Endometrial microvascular endothelial cells (primary cell): ENCODE measurements at regions not wholly inside any gene's neighbourhood (a gene's known extent, or its start where the extent isn't known, plus 50 kb on each side); places are given as distances from the start of the nearest gene placed in this dataset.
"Not testable (repeated sequence)": the region's sequence is repeated elsewhere in the genome, so short reads cannot be mapped to it uniquely, and the experiment has no call there.

Experiments
- in situ Hi-C: cut with HindIII; loops from 2 replicates; pipeline ENCODE4 v1.10.0; 2017; ENCODE audit warnings: low sequenced_read_pairs, low pct_unique_long_range_greater_than_20kb; ENCODE audit errors: inconsistent ontology term

GRCh38 chr18:22493940-22494339 is 76.2 kb upstream of the CTAGE1 start:
- in situ Hi-C loops, result no loop called here

DNA sequence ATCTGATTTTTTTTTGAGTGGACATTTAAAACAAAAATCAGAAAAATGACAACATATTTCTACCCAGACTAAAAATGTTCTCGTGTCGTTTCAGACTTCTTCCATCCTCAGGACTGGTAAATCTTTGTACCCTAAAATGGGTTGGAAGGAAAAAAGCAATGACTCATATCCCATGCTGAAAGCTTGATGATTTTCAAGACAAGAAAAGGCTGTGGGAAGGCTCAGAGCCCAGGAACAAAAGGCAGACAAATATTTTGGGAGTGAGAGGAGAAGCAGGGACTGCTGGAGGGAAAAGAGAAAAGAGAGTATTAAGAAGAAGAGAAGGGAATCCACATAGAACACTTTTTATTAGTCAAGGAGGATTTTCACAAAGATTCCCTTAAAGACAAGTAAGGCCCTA is 77.1 kb upstream of the CTAGE1 start:
- in situ Hi-C loops, result no loop called here

- in situ Hi-C loops, result no loop called here
These were observed 81.7 kb upstream of the CTAGE1 start for GRCh38 chr18:22499421-22499820.

GRCh38 chr18:22503803-22504202 is 86.1 kb upstream of the CTAGE1 start:
- in situ Hi-C loops, result no loop called here

- in situ Hi-C loops, result no loop called here
These were observed 86.7 kb upstream of the CTAGE1 start for GRCh38 chr18:22504251-22505030.

DNA sequence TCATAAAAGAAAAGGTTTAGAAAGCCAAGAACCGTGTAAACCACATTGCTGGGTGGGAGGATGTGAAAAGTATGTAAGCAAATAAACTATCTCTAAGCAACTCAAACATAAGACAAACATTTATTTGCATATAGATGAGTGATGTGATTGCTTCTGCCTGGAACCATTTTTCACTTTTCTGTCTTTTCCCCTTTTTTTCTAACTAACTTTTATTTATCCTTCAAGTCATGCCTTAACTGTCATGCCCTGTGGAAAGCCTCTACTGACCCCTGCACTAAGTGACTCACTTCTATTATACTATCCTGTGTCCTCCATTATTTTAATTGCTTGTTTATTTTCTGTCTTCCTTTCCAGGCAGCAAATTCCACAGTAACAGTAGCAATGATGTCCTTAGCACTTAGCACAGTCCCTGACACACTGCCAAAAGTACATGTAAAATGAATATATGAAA is 87.5 kb upstream of the CTAGE1 start:
- in situ Hi-C loops, result no loop called here

DNA sequence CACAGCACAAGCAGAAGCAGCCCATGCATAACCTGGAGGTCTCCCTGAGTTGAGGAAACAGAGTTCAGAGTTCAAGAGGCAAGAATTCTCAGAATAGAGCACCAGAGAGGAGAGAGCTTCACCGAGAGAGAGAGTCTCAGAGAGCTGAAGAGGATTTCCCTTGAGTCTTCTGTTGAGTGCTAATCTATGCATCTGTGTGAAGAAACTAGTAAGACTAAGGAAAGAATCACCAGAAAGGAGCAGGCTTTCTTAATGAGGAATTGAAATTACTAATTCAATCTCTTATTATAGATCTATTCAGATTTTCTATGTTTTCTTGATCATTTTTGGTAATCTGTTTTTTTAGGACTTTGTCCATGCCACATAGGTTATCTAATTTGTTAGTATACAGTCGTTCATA is 89.3 kb upstream of the CTAGE1 start:
- in situ Hi-C loops, result no loop called here

GRCh38 chr18:22509423-22509822 is 91.7 kb upstream of the CTAGE1 start:
- in situ Hi-C loops, result no loop called here

DNA sequence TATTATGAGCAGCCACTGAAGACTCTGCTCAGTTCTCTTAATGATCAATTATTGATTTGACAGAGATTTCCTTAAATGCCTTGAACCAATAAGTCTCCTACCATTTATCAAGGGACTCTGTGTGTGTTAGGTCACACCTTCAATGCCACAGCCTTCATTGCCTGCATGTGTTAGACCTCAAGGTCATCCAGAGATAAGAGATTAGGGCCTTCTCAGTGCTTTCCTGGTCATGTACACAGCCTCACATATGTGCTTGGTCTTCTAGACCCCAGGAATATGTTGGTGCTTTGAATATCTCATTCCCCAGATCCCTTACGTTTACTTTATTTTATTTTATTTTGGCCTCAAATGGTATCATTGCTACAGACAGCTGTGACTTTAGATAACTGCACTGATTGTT is 93.0 kb upstream of the CTAGE1 start:
- in situ Hi-C loops, result no loop called here

DNA sequence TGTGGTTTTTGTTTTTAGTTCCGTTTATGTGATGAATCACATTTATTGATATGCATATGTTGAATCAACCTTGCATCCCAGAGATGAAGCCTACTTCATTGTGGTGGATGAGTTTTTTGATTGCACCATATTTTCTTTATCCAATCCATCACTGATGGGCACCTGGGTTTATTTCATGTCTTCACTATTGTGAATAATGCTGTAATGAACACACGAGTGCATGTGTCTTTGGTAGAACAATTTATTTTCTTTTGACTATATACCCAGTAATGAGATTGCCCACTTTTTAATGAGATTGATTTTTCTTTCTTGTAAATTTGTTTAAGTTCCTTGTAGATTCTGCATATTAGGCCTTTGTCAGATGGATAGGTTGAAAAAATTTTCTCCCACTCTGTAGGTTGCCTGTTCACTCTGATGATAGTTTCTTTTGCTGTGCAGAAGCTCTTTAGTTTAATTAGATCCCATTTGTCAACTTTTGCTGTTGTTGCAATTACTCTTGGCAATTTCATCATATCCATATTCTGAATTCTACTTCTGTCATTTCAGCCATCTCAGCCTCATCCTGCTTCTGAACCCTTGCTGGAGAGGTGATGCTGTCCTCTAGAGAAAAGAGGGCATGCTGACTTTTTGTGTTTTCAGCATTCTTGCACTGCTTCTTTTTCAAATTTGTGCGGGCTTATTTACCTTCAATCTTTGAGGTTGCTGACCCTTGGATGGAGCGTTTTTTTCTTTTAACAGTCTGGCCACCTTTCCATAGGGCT is 96.2 kb upstream of the CTAGE1 start:
- in situ Hi-C loops, result no loop called here

DNA sequence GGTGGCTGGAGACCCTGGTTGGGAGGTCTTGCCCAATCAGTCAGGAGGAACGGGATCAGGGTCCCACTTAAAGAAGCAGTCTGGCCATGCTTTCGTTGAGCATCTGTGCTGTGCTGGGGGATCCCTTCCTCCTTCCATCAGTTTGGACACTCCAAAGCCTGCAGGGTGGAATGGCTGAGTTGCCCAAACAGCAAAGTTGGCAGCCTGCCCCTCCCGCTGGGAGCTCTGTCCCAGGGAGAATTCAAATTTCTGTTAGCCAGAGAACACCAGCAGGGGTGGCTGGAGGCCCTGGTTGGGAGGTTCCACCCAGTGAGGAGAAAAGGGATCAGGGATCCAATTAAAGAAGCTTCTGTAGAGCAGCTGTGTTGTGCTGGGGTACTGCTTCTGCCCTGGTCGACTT is 96.9 kb upstream of the CTAGE1 start:
- in situ Hi-C loops, result no loop called here

- in situ Hi-C loops, result no loop called here
These were observed 97.5 kb upstream of the CTAGE1 start for GRCh38 chr18:22515250-22515649.

- in situ Hi-C loops, result no loop called here
These were observed 99.6 kb upstream of the CTAGE1 start for GRCh38 chr18:22517356-22517755.

DNA sequence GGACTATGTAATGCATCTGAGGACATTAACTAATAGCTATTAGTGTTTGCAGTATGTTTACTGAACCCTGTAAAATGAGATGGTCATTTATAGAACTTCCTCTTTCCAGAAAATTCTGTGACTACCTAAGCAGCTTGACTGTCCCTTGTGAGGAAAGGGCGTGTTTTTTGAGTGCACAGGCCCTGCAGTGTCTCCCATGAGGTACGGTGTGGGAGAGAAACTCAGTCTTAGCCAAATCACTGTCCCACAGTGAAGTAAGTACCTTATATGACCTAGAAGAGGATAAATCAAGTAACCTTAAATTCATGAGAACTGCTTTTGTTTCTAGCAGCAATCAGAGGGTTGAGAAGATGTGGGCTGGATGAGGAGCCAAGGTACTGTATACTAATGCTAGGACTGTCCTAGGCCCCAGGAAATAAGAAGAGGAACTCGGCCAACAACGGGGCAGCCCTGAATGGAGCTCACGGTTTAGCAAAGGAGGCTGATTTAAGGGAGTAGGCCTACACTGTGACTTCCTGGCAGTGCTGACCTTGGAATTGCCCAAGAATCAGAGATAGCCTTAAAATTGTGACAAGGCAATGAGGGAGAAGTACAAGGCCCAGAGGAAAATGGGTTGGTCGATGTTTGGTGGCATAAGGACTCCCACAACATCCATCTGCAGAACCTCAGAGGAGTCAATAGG is 103.5 kb upstream of the CTAGE1 start:
- in situ Hi-C loops, result no loop called here

DNA sequence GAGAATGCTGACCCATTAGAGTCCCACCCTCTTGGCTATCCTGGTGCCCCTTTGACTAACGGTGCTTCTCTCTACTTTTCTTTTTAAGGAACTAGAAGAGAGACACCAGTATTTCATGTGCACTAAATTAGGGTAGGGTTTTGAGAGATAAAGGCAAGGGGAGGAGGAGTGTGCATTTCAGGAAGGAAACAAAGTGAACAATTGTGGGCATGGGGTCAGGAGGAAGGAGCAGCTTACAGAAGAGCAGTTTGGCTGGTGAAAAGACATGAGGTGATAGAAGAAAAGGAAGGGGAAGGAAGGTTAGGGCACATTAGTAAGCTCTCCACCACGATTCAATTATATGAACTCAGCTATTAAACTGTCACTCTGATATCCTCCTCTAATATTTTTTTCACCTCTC is 105.8 kb upstream of the CTAGE1 start:
- in situ Hi-C loops, result no loop called here

- in situ Hi-C loops, result no loop called here
These were observed 107.1 kb upstream of the CTAGE1 start for GRCh38 chr18:22524783-22525182.

DNA sequence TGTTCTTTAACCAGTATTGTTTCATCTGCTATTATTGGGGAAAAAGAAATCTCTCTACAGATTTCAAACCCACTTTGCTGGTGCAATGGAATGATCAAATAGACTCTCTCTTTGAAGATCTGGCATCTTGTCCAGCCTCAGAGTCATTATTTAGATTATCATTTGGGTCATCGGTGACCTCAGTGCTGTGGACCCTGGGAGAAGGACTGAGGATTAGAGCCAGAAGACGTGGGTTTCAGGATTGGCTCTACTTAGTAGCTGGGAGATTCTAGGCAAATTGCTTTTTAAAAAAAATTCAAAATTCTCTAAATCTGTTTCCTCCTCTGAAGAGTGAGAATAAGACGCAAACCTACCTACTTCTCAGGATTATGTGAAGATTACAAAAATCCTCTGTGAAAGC is 107.6 kb upstream of the CTAGE1 start:
- in situ Hi-C loops, result no loop called here

- in situ Hi-C loops, result no loop called here
These were observed 108.2 kb upstream of the CTAGE1 start for GRCh38 chr18:22525883-22526282.

DNA sequence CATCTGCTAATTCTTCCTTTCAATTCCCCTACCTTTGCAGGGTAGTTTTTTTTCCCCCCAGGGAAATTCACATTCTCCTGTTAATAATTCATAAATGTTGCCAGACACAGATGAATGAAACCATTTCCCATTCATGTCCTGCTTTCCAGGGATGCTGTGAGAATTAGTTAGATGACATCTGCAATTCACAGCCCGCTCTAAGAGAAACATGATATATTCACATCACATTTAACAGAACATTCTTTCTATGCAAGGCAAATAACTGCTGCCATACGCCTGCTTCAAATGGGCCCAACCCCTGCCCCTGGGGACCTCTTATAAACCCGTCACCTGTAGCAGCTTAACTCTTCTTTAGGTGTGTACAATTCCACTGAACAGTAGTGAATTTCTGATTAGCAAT is 110.6 kb upstream of the CTAGE1 start:
- in situ Hi-C loops, result no loop called here

DNA sequence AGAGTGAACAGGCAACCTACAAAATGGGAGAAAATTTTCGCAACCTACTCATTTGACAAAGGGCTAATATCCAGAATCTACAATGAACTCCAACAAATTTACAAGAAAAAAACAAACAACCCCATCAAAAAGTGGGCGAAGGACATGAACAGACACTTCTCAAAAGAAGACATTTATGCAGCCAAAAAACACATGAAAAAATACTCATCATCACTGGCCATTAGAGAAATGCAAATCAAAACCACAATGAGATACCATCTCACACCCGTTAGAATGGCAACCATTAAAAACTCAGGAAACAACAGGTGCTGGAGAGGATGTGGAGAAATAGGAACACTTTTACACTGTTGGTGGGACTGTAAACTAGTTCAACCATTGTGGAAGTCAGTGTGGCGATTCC is 117.0 kb upstream of the CTAGE1 start:
- in situ Hi-C loops, result not testable (repeated sequence)
